ENCODE measurements at regions not wholly inside any gene's neighbourhood (a gene's known extent, or its start where the extent isn't known, plus 50 kb on each side); places are given as distances from the start of the nearest gene placed in this dataset.

- Histone ChIP-seq H3K27me3 (ENCODE audit: control insufficient read depth, insufficient read depth, low read length) (no peaks in the 10 kb centered on the region), H3K36me3 (ENCODE audit: control insufficient read depth, insufficient read depth, low read length) (no peaks in the 10 kb centered on the region), H3K4me3 (ENCODE audit: low read depth, low read length) (no peak overlapping the region)
- peak; percentile 9 for DNase-seq (ENCODE audit: low read depth)
- TF ChIP-seq CTCF (IDR thresholded peaks at IDR 0.05; ENCODE audit: insufficient read depth, low read length, poor library complexity, severe bottlenecking), result peak; percentile 65
Observed at GRCh38 chr9:79477955-79478771, 93.6 kb upstream of the TLE4 start.

- peak; percentile 2 for DNase-seq (ENCODE audit: low read depth)
- Histone ChIP-seq H3K4me3 (ENCODE audit: low read depth, low read length) (no peak overlapping the region), H3K36me3 (ENCODE audit: control insufficient read depth, insufficient read depth, low read length) (no peaks in the 10 kb centered on the region), H3K27me3 (ENCODE audit: control insufficient read depth, insufficient read depth, low read length) (no peaks in the 10 kb centered on the region)
- no peak for TF ChIP-seq CTCF (IDR thresholded peaks at IDR 0.05; ENCODE audit: insufficient read depth, low read length, poor library complexity, severe bottlenecking)
Observed at GRCh38 chr9:79480639-79481038, 91.1 kb upstream of the TLE4 start.

- no peaks in the 10 kb centered on the region for H3K36me3 ChIP-seq (ENCODE audit: control insufficient read depth, insufficient read depth, low read length)
- no peak overlapping the region for H3K4me3 ChIP-seq (ENCODE audit: low read depth, low read length)
- no peak for DNase-seq (ENCODE audit: low read depth)
- no peak for TF ChIP-seq CTCF (IDR thresholded peaks at IDR 0.05; ENCODE audit: insufficient read depth, low read length, poor library complexity, severe bottlenecking)
- no peaks in the 10 kb centered on the region for H3K27me3 ChIP-seq (ENCODE audit: control insufficient read depth, insufficient read depth, low read length)
Observed at GRCh38 chr9:79481846-79482477, 89.8 kb upstream of the TLE4 start.

- Histone ChIP-seq H3K4me3 (ENCODE audit: low read depth, low read length) (no peak overlapping the region), H3K27me3 (ENCODE audit: control insufficient read depth, insufficient read depth, low read length) (no peaks in the 10 kb centered on the region)
- no peak for TF ChIP-seq CTCF (IDR thresholded peaks at IDR 0.05; ENCODE audit: insufficient read depth, low read length, poor library complexity, severe bottlenecking)
Observed at GRCh38 chr9:79485258-79485657, 86.5 kb upstream of the TLE4 start.

GRCh38 chr9:79489261-79490000 is 82.3 kb upstream of the TLE4 start:
- peak; percentile 21 for DNase-seq (ENCODE audit: low read depth)
- H3K27me3 ChIP-seq (ENCODE audit: control insufficient read depth, insufficient read depth, low read length), result no peaks in the 10 kb centered on the region
- no peak overlapping the region for H3K4me3 ChIP-seq (ENCODE audit: low read depth, low read length)
- TF ChIP-seq CTCF (IDR thresholded peaks at IDR 0.05; ENCODE audit: insufficient read depth, low read length, poor library complexity, severe bottlenecking), result no peak
- no peaks in the 10 kb centered on the region for H3K36me3 ChIP-seq (ENCODE audit: control insufficient read depth, insufficient read depth, low read length)

More at GRCh38 chr9:79485258-79485657, 86.5 kb upstream of the TLE4 start:
- DNase-seq (ENCODE audit: low read depth), result no peak
- H3K36me3 ChIP-seq (ENCODE audit: control insufficient read depth, insufficient read depth, low read length), result no peaks in the 10 kb centered on the region
